DND-41 (cell line): ENCODE measurements at regions not wholly inside any gene's neighbourhood (a gene's known extent, or its start where the extent isn't known, plus 50 kb on each side); places are given as distances from the start of the nearest gene placed in this dataset.

Source experiments
- CTCF ChIP-seq: IDR thresholded peaks from 2 replicates; pipeline ENCODE4 v1.5.1; 2012; ENCODE audit warnings: borderline replicate concordance, low read length, moderate library complexity, mild to moderate bottlenecking; ENCODE audit not compliant: poor library complexity, severe bottlenecking; ENCODE audit errors: extremely low read depth
- EZH2 ChIP-seq: IDR thresholded peaks from 3 replicates; pipeline ENCODE4 v1.6.1; 2012; ENCODE audit warnings: borderline replicate concordance, low read depth, mild to moderate bottlenecking, moderate library complexity, low read length, inconsistent platforms; ENCODE audit not compliant: severe bottlenecking

GRCh38 chr11:128158860-128159259 is 428.5 kb downstream of the ETS1 start:
- TF ChIP-seq CTCF (no peak), EZH2 (no peak)
